PC-9 (cell line): ENCODE measurements at regions not wholly inside any gene's neighbourhood (a gene's known extent, or its start where the extent isn't known, plus 50 kb on each side); places are given as distances from the start of the nearest gene placed in this dataset.

Source experiments
- BruUV-seq: library from RNA; stranded (reverse); fragments of 400-500 nt; replicated peaks from 2 replicates; lab custom pipeline; 2021; lab: Mats Ljungman, UMichigan
- CTCF ChIA-PET: fragments of 300-600 bp; sonication (Branson Sonifier 250); formaldehyde crosslinking; loops from one replicate; lab custom pipeline; 2022; ENCODE audit warnings: antibody characterized with exemption; lab: Charles Lee
- POLR2A ChIA-PET: fragments of 300-600 bp; sonication (Branson Sonifier 250); formaldehyde crosslinking; loops from one replicate; lab custom pipeline; 2022; ENCODE audit warnings: antibody characterized with exemption; ENCODE audit not compliant: unreplicated experiment; lab: Charles Lee
- DNase-seq, 2 experiments: peaks; one replicate each; pipeline versions ENCODE4 v3.0.0 to v3.0.0-alpha.2; 2015 to 2022; ENCODE audit warnings: mixed read lengths in 1 of 2
- H2AFZ ChIP-seq: fragments of 200-600 bp; sonication (generic); 2 replicates; pipeline ENCODE4 v1.8.1; 2017; ENCODE audit warnings: antibody characterized with exemption
- H3F3A ChIP-seq: fragments of 200-600 bp; sonication (generic); 2 replicates; pipeline ENCODE4 v1.8.1; 2017; ENCODE audit warnings: antibody characterized with exemption, mild to moderate bottlenecking, low read depth; ENCODE audit not compliant: insufficient read depth
- H3K27ac ChIP-seq: fragments of 200-600 bp; sonication (generic); 2 replicates; pipeline ENCODE4 v1.6.1; 2016; ENCODE audit warnings: mixed run types
- H3K27me3 ChIP-seq: fragments of 200-600 bp; sonication (generic); 2 replicates; pipeline ENCODE4 v1.6.1; 2016; ENCODE audit warnings: low read depth, mixed run types; ENCODE audit not compliant: insufficient read depth
- H3K36me3 ChIP-seq: fragments of 200-600 bp; sonication (generic); 2 replicates; pipeline ENCODE4 v1.6.1; 2016; ENCODE audit warnings: low read depth, mixed run types
- H3K4me1 ChIP-seq: fragments of 200-600 bp; sonication (generic); replicated peaks from 2 replicates; pipeline ENCODE4 v1.6.1; 2016; ENCODE audit warnings: mixed run types; ENCODE audit not compliant: insufficient read depth
- H3K4me2 ChIP-seq: fragments of 200-600 bp; sonication (generic); 2 replicates; pipeline ENCODE4 v1.6.1; 2017; ENCODE audit warnings: mixed run types
- H3K4me3 ChIP-seq: fragments of 200-600 bp; sonication (generic); 2 replicates; pipeline ENCODE4 v1.6.1; 2016; ENCODE audit warnings: mixed run types
- H3K79me2 ChIP-seq: fragments of 200-600 bp; sonication (generic); 2 replicates; pipeline ENCODE4 v1.6.1; 2017; ENCODE audit warnings: low read depth, mixed run types
- H3K9me2 ChIP-seq: fragments of 200-600 bp; sonication (generic); 2 replicates; pipeline ENCODE4 v1.8.1; 2017; ENCODE audit warnings: mild to moderate bottlenecking; ENCODE audit not compliant: insufficient read depth
- H3K9me3 ChIP-seq: fragments of 200-600 bp; sonication (generic); 2 replicates; pipeline ENCODE4 v1.8.1; 2016; ENCODE audit warnings: low read depth; ENCODE audit not compliant: insufficient read depth
- H4K20me1 ChIP-seq: fragments of 200-600 bp; sonication (generic); 2 replicates; pipeline ENCODE4 v1.8.1; 2017; ENCODE audit not compliant: insufficient read depth
- EZH2 ChIP-seq: fragments of 200-600 bp; sonication (generic); IDR thresholded peaks from 2 replicates; pipeline ENCODE4 v1.8.0; 2017; ENCODE audit warnings: antibody characterized with exemption, low read depth
- intact Hi-C: fragments of 100-400 bp; cut with micrococcal nuclease; formaldehyde crosslinking; loops from one replicate; pipeline ENCODE4 v1.10.0; 2022; ENCODE audit not compliant: unreplicated experiment
- TF ChIP-seq, protein P1 (sequence below): fragments of 200-600 bp; sonication (generic); conservative IDR thresholded peaks from 2 replicates; pipeline ENCODE4 v1.6.1; 2017; ENCODE audit warnings: mixed run types, antibody characterized with exemption, mild to moderate bottlenecking, moderate library complexity

DNA sequence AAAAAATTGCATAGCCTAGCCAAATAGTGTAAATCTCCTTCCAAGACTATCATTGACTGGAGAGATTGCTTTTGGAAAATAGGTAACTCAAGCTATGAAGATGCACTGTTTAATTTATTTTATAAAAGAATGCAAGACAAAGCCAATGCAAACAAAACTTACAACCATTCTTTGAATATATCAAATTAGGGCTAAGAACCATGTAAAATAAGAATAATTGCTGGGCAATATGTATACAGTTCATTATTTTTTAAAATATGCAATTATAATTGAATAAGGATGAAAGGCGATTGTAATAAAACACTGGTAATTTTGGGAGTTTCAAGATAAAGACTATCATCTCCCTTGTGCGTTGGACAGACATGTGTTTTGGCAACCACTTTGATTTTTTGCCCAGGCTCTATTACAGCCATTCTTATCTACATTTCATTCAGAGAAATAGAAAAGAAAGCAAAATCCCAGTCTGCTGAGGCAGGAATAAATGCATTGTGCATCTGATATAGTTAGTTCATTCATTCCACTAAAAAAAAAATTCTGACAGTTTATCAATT is 242.3 kb upstream of the ROBO1 start:
- H3K9me3 ChIP-seq, result no peaks in the 10 kb centered on the region
- H2AFZ ChIP-seq, result no peak overlapping the region
- no TSS peak for BruUV-seq
- intact Hi-C loops, result no loop called here
- H3K4me2 ChIP-seq, result no peak overlapping the region
- no peak for TF ChIP-seq EZH2
- TF ChIP-seq, protein P1, sequence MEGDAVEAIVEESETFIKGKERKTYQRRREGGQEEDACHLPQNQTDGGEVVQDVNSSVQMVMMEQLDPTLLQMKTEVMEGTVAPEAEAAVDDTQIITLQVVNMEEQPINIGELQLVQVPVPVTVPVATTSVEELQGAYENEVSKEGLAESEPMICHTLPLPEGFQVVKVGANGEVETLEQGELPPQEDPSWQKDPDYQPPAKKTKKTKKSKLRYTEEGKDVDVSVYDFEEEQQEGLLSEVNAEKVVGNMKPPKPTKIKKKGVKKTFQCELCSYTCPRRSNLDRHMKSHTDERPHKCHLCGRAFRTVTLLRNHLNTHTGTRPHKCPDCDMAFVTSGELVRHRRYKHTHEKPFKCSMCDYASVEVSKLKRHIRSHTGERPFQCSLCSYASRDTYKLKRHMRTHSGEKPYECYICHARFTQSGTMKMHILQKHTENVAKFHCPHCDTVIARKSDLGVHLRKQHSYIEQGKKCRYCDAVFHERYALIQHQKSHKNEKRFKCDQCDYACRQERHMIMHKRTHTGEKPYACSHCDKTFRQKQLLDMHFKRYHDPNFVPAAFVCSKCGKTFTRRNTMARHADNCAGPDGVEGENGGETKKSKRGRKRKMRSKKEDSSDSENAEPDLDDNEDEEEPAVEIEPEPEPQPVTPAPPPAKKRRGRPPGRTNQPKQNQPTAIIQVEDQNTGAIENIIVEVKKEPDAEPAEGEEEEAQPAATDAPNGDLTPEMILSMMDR, result no peak
- H3K27me3 ChIP-seq, result no peaks in the 10 kb centered on the region
- ChIA-PET CTCF (no interaction called here), POLR2A (no interaction called here)
- no peaks in the 10 kb centered on the region for H3F3A ChIP-seq
- DNase-seq, result no peak
- no peak overlapping the region for H3K27ac ChIP-seq
- no peak overlapping the region for H3K4me3 ChIP-seq
- no peaks in the 10 kb centered on the region for H4K20me1 ChIP-seq
- H3K9me2 ChIP-seq, result no peaks in the 10 kb centered on the region
- no peaks in the 10 kb centered on the region for H3K4me1 ChIP-seq
- no peaks in the 10 kb centered on the region for H3K79me2 ChIP-seq
- no peaks in the 10 kb centered on the region for H3K36me3 ChIP-seq

- no TSS peak for BruUV-seq
- no peak for TF ChIP-seq EZH2
- TF ChIP-seq, protein P1, result no peak
- H3K9me3 ChIP-seq, result no peaks in the 10 kb centered on the region
- H3K4me1 ChIP-seq, result no peaks in the 10 kb centered on the region
- no peaks in the 10 kb centered on the region for H3K36me3 ChIP-seq
- intact Hi-C loops, result no loop called here
- no peak overlapping the region for H3K4me2 ChIP-seq
- H3K4me3 ChIP-seq, result no peak overlapping the region
- H3K9me2 ChIP-seq, result no peaks in the 10 kb centered on the region
- DNase-seq, result no peak
- H3K27me3 ChIP-seq, result no peaks in the 10 kb centered on the region
- no peaks in the 10 kb centered on the region for H3K79me2 ChIP-seq
- ChIA-PET CTCF (no interaction called here), POLR2A (no interaction called here)
- H4K20me1 ChIP-seq, result no peaks in the 10 kb centered on the region
- no peak overlapping the region for H3K27ac ChIP-seq
- no peaks in the 10 kb centered on the region for H3F3A ChIP-seq
- no peak overlapping the region for H2AFZ ChIP-seq
Measured at GRCh38 chr3:80007522-80007921, 239.7 kb upstream of the ROBO1 start.

DNA sequence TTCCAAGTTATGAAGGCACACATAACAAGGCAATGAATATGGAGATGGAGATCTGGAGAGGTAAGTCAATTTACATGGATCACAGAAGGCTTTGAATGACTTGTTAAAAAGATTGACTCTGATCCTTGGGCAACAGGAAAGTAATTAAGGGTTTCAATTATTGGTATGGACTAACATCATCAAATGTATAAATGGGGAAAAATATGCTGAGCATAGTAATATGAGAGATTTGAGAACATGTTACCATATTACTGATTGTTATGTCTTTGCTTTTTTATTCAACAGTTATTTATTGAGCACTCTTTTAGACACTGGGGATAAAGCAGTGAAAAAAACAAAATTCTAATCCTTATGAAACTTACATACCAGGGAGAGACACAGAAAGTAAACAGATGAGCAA is 238.5 kb upstream of the ROBO1 start:
- no peaks in the 10 kb centered on the region for H3K79me2 ChIP-seq
- H2AFZ ChIP-seq, result no peak overlapping the region
- H3K4me2 ChIP-seq, result no peak overlapping the region
- H4K20me1 ChIP-seq, result no peaks in the 10 kb centered on the region
- DNase-seq, result no peak
- H3K4me3 ChIP-seq, result no peak overlapping the region
- BruUV-seq, result no TSS peak
- ChIA-PET CTCF (no interaction called here), POLR2A (no interaction called here)
- H3K27ac ChIP-seq, result no peak overlapping the region
- TF ChIP-seq, protein P1, result no peak
- TF ChIP-seq EZH2, result no peak
- H3K9me2 ChIP-seq, result no peaks in the 10 kb centered on the region
- intact Hi-C loops, result no loop called here
- no peaks in the 10 kb centered on the region for H3K4me1 ChIP-seq
- H3F3A ChIP-seq, result no peaks in the 10 kb centered on the region
- H3K27me3 ChIP-seq, result no peaks in the 10 kb centered on the region
- H3K36me3 ChIP-seq, result no peaks in the 10 kb centered on the region
- no peaks in the 10 kb centered on the region for H3K9me3 ChIP-seq
